ENCODE measurements at regions not wholly inside any gene's neighbourhood (a gene's known extent, or its start where the extent isn't known, plus 50 kb on each side); places are given as distances from the start of the nearest gene placed in this dataset.

DNA sequence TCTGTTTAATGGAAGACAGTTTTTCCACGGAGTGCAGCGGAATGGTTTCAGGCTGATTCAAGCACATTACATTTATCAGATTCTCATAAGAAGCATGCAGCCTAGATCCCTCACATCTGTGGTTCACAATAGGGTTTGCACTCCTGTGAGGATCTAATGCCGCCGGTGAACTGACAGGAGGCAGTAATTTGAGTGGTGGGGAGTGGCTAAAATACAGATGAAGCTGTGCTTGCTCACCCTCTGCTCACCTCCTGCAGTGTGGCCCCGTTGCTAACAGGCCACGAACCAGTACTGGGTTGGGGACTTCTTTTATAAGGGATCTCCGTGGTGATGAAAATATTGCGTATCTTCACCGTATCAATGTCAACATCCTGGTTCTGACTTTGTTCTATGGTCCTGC lies 107.8 kb downstream of the OTX2 start:
- TF ChIP-seq ZBTB7A (IDR thresholded peaks at IDR 0.05; ENCODE audit: low read depth), result no peak
- TF ChIP-seq CREB1 (IDR thresholded peaks at IDR 0.05; ENCODE audit: low read depth), result no peak
- TF ChIP-seq, protein P1, sequence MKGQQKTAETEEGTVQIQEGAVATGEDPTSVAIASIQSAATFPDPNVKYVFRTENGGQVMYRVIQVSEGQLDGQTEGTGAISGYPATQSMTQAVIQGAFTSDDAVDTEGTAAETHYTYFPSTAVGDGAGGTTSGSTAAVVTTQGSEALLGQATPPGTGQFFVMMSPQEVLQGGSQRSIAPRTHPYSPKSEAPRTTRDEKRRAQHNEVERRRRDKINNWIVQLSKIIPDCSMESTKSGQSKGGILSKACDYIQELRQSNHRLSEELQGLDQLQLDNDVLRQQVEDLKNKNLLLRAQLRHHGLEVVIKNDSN (IDR thresholded peaks at IDR 0.05), result no peak
- TF ChIP-seq FOXM1 (IDR thresholded peaks at IDR 0.05; ENCODE audit: borderline replicate concordance, low read depth), result no peak
- no peak for TF ChIP-seq TAF1 (IDR thresholded peaks at IDR 0.05; ENCODE audit: low read depth)
- no peak for TF ChIP-seq EP300 (IDR thresholded peaks at IDR 0.05; ENCODE audit: borderline replicate concordance)
- TF ChIP-seq, protein P2, sequence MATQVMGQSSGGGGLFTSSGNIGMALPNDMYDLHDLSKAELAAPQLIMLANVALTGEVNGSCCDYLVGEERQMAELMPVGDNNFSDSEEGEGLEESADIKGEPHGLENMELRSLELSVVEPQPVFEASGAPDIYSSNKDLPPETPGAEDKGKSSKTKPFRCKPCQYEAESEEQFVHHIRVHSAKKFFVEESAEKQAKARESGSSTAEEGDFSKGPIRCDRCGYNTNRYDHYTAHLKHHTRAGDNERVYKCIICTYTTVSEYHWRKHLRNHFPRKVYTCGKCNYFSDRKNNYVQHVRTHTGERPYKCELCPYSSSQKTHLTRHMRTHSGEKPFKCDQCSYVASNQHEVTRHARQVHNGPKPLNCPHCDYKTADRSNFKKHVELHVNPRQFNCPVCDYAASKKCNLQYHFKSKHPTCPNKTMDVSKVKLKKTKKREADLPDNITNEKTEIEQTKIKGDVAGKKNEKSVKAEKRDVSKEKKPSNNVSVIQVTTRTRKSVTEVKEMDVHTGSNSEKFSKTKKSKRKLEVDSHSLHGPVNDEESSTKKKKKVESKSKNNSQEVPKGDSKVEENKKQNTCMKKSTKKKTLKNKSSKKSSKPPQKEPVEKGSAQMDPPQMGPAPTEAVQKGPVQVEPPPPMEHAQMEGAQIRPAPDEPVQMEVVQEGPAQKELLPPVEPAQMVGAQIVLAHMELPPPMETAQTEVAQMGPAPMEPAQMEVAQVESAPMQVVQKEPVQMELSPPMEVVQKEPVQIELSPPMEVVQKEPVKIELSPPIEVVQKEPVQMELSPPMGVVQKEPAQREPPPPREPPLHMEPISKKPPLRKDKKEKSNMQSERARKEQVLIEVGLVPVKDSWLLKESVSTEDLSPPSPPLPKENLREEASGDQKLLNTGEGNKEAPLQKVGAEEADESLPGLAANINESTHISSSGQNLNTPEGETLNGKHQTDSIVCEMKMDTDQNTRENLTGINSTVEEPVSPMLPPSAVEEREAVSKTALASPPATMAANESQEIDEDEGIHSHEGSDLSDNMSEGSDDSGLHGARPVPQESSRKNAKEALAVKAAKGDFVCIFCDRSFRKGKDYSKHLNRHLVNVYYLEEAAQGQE (IDR thresholded peaks at IDR 0.05; ENCODE audit: low read depth), result no peak
- TF ChIP-seq YY1 (IDR thresholded peaks at IDR 0.05; ENCODE audit: low read depth), result no peak
- no peak for TF ChIP-seq CEBPB (IDR thresholded peaks at IDR 0.05)
- no peak for TF ChIP-seq EGR1 (IDR thresholded peaks at IDR 0.05)
- TF ChIP-seq TEAD4 (IDR thresholded peaks at IDR 0.05), result no peak
- no peak for TF ChIP-seq RAD21 (IDR thresholded peaks at IDR 0.05; ENCODE audit: low read depth)
- TF ChIP-seq TCF12 (IDR thresholded peaks at IDR 0.05; ENCODE audit: low read depth), result no peak
- no peak for TF ChIP-seq NFIC (IDR thresholded peaks at IDR 0.05)
- TF ChIP-seq, protein P3, sequence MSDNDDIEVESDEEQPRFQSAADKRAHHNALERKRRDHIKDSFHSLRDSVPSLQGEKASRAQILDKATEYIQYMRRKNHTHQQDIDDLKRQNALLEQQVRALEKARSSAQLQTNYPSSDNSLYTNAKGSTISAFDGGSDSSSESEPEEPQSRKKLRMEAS (IDR thresholded peaks at IDR 0.05), result no peak
